SK-N-MC (cell line): ENCODE measurements at regions not wholly inside any gene's neighbourhood (a gene's known extent, or its start where the extent isn't known, plus 50 kb on each side); places are given as distances from the start of the nearest gene placed in this dataset.

Experiments
- EZH2 ChIP-seq: fragments of 200-600 bp; sonication (generic); IDR thresholded peaks from one replicate; pipeline ENCODE4 v1.6.1; 2017; ENCODE audit warnings: antibody characterized with exemption
- FOXP2 ChIP-seq: optimal IDR thresholded peaks from 2 replicates; pipeline ENCODE3; 2011; ENCODE audit warnings: mild to moderate bottlenecking, moderate library complexity; ENCODE audit not compliant: insufficient read depth; ENCODE audit errors: extremely low read length, control extremely low read depth
- POLR2AphosphoS5 ChIP-seq: IDR thresholded peaks from 2 replicates; pipeline ENCODE4 v1.6.1; 2012; ENCODE audit warnings: mild to moderate bottlenecking, low read depth, low read length, borderline replicate concordance

DNA sequence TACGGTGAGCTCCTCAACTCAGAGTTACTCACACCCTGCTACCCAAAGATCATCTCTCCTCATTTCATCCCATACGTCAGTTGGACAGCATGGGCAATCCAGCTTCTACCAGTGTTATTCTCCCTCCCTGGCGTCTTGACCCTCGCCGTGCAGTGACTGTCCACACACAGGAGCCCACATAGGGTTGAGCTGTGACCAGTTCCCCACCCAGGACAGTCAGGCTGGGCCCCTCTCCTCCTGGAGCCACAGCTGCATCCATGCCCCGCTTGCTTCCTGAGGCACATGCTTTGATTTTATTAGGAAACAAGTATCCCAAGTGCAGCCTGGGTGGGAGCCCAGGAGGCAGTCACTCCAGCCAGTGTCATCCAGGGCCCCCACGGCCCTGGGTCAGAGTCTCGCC is 140.3 kb upstream of the SFSWAP start:
- TF ChIP-seq POLR2AphosphoS5, result no peak
- TF ChIP-seq EZH2, result no peak
- no peak for TF ChIP-seq FOXP2
